ENCODE measurements at regions not wholly inside any gene's neighbourhood (a gene's known extent, or its start where the extent isn't known, plus 50 kb on each side); places are given as distances from the start of the nearest gene placed in this dataset.
"Not testable (repeated sequence)": the region's sequence is repeated elsewhere in the genome, so short reads cannot be mapped to it uniquely, and the experiment has no call there.

- DNase-seq (ENCODE audit: low spot score): no peak
- no peak for TF ChIP-seq CTCF (IDR thresholded peaks at IDR 0.05; ENCODE audit: extremely low read depth, insufficient read depth, missing control alignments)
- in situ Hi-C loops (cut with MboI; ENCODE audit: low pct_unique_long_range_greater_than_20kb, low sequenced_read_pairs, unreplicated experiment): no loop called here
Observed at GRCh38 chrX:87140800-87141483, 376.7 kb upstream of the KLHL4 start.

GRCh38 chrX:87160435-87161010 lies 357.1 kb upstream of the KLHL4 start:
- in situ Hi-C loops (cut with MboI; ENCODE audit: low pct_unique_long_range_greater_than_20kb, low sequenced_read_pairs, unreplicated experiment): no loop called here
- no peak for DNase-seq (ENCODE audit: low spot score)
- TF ChIP-seq CTCF (IDR thresholded peaks at IDR 0.05; ENCODE audit: extremely low read depth, insufficient read depth, missing control alignments): no peak

- no peak for TF ChIP-seq CTCF (IDR thresholded peaks at IDR 0.05; ENCODE audit: extremely low read depth, insufficient read depth, missing control alignments)
- DNase-seq (ENCODE audit: low spot score): no peak
- in situ Hi-C loops (cut with MboI; ENCODE audit: low pct_unique_long_range_greater_than_20kb, low sequenced_read_pairs, unreplicated experiment): no loop called here
Observed at GRCh38 chrX:87167841-87168240, 349.8 kb upstream of the KLHL4 start.

- in situ Hi-C loops (cut with MboI; ENCODE audit: low pct_unique_long_range_greater_than_20kb, low sequenced_read_pairs, unreplicated experiment); DNase-seq (ENCODE audit: low spot score): not testable (repeated sequence)
Observed at GRCh38 chrX:87178009-87178408, 339.6 kb upstream of the KLHL4 start.
